Activated CD4-positive, alpha-beta T cell treated with anti-CD3 and anti-CD28 coated beads, Interleukin-2, amount 10 ng/mL, durations not matched to agents 7 days and 5 days (primary cell): ENCODE measurements at regions not wholly inside any gene's neighbourhood (a gene's known extent, or its start where the extent isn't known, plus 50 kb on each side); places are given as distances from the start of the nearest gene placed in this dataset.
"Not testable (repeated sequence)": the region's sequence is repeated elsewhere in the genome, so short reads cannot be mapped to it uniquely, and the experiment has no call there.

Experiments used
- CTCF ChIA-PET: fragments of 350-600 bp; sonication (Branson Sonifier 250); formaldehyde crosslinking; loops from one replicate; lab custom pipeline; 2021; ENCODE audit warnings: antibody characterized with exemption; lab: Charles Lee
- POLR2A ChIA-PET: fragments of 350-600 bp; sonication (Branson Sonifier 250); formaldehyde crosslinking; loops from one replicate; lab custom pipeline; 2021; ENCODE audit warnings: antibody characterized with exemption; lab: Charles Lee
- DNase-seq: peaks from one replicate; pipeline ENCODE4 v3.0.0-alpha.2; 2020
- H3K27ac Mint-ChIP-seq: one replicate; pipeline ENCODE4 v1.8.0; 2021; ENCODE audit warnings: mild to moderate bottlenecking, moderate library complexity, mixed read lengths
- H3K27me3 Mint-ChIP-seq: one replicate; pipeline ENCODE4 v1.8.0; 2021; ENCODE audit warnings: mixed read lengths
- H3K36me3 Mint-ChIP-seq: one replicate; pipeline ENCODE4 v1.8.0; 2021; ENCODE audit warnings: low read depth, mixed read lengths
- H3K4me1 Mint-ChIP-seq: one replicate; pipeline ENCODE4 v1.8.0; 2021; ENCODE audit warnings: mixed read lengths
- H3K4me3 Mint-ChIP-seq: one replicate; pipeline ENCODE4 v1.8.0; 2021; ENCODE audit warnings: mild to moderate bottlenecking, moderate library complexity, mixed read lengths
- H3K9me3 Mint-ChIP-seq: one replicate; pipeline ENCODE4 v1.8.0; 2021; ENCODE audit warnings: mixed read lengths

- H3K9me3 Mint-ChIP-seq = peaks cover 3% of the 10 kb centered on the region
- H3K27ac Mint-ChIP-seq = no peak overlapping the region
Observed at GRCh38 chr1:242674951-242675645, 150.6 kb upstream of the PLD5 start.

GRCh38 chr1:242673652-242674051, 149.2 kb upstream of the PLD5 start:
- no peaks in the 10 kb centered on the region for H3K36me3 Mint-ChIP-seq
- no peak for DNase-seq
- no peaks in the 10 kb centered on the region for H3K27me3 Mint-ChIP-seq
- no peaks in the 10 kb centered on the region for H3K4me1 Mint-ChIP-seq
- H3K27ac Mint-ChIP-seq = no peak overlapping the region
- CTCF ChIA-PET = interaction anchor here (1.4 kb wide), 1 partner anchor 22 kb away, joined by 3 read pairs; no protein-coding TSS in a partner anchor
- POLR2A ChIA-PET = no interaction called here
- no peak overlapping the region for H3K4me3 Mint-ChIP-seq
- no peaks in the 10 kb centered on the region for H3K9me3 Mint-ChIP-seq

More at GRCh38 chr1:242674951-242675645, 150.6 kb upstream of the PLD5 start:
- Mint-ChIP-seq H3K4me3 (no peak overlapping the region), H3K36me3 (no peaks in the 10 kb centered on the region), H3K27me3 (no peaks in the 10 kb centered on the region), H3K4me1 (no peaks in the 10 kb centered on the region)
- POLR2A ChIA-PET = no interaction called here
- DNase-seq = no peak
- CTCF ChIA-PET = no interaction called here

GRCh38 chr1:242673165-242673564, 148.7 kb upstream of the PLD5 start:
- H3K27me3 Mint-ChIP-seq, H3K27ac Mint-ChIP-seq, DNase-seq, H3K9me3 Mint-ChIP-seq, H3K4me1 Mint-ChIP-seq, H3K4me3 Mint-ChIP-seq, POLR2A ChIA-PET, H3K36me3 Mint-ChIP-seq: not testable (repeated sequence)
- CTCF ChIA-PET = interaction anchor here (1.4 kb wide), 1 partner anchor 21 kb away, joined by 3 read pairs; no protein-coding TSS in a partner anchor

- Mint-ChIP-seq H3K27me3 (no peaks in the 10 kb centered on the region), H3K9me3 (no peaks in the 10 kb centered on the region), H3K27ac (no peak overlapping the region), H3K4me3 (no peak overlapping the region), H3K36me3 (no peaks in the 10 kb centered on the region), H3K4me1 (no peaks in the 10 kb centered on the region)
- DNase-seq = no peak
- ChIA-PET CTCF (no interaction called here), POLR2A (no interaction called here)
Observed at GRCh38 chr1:242670019-242670418, 145.5 kb upstream of the PLD5 start.

- POLR2A ChIA-PET = no interaction called here
- CTCF ChIA-PET = no interaction called here
- no peak overlapping the region for H3K4me3 Mint-ChIP-seq
Observed at GRCh38 chr1:242662886-242663285, 138.4 kb upstream of the PLD5 start.

GRCh38 chr1:242653772-242654171, 129.3 kb upstream of the PLD5 start:
- POLR2A ChIA-PET, H3K4me1 Mint-ChIP-seq, H3K4me3 Mint-ChIP-seq, H3K36me3 Mint-ChIP-seq, H3K9me3 Mint-ChIP-seq, H3K27me3 Mint-ChIP-seq, CTCF ChIA-PET, H3K27ac Mint-ChIP-seq, DNase-seq: not testable (repeated sequence)

More at GRCh38 chr1:242662886-242663285, 138.4 kb upstream of the PLD5 start:
- Mint-ChIP-seq H3K27me3 (no peaks in the 10 kb centered on the region), H3K4me1 (no peaks in the 10 kb centered on the region), H3K9me3 (no peaks in the 10 kb centered on the region), H3K27ac (no peak overlapping the region), H3K36me3 (no peaks in the 10 kb centered on the region)
- no peak for DNase-seq

GRCh38 chr1:242651817-242652216, 127.3 kb upstream of the PLD5 start:
- ChIA-PET POLR2A (no interaction called here), CTCF (interaction anchor here (0.9 to 1.4 kb wide), 2 partner anchors 21 to 453 kb away, joined by 3 read pairs; no protein-coding TSS in a partner anchor)
- peak; percentile 6 for DNase-seq
- H3K9me3 Mint-ChIP-seq = no peaks in the 10 kb centered on the region
- no peak overlapping the region for H3K4me3 Mint-ChIP-seq
- H3K27ac Mint-ChIP-seq = no peak overlapping the region
- H3K36me3 Mint-ChIP-seq = no peaks in the 10 kb centered on the region
- no peaks in the 10 kb centered on the region for H3K27me3 Mint-ChIP-seq
- H3K4me1 Mint-ChIP-seq = no peaks in the 10 kb centered on the region

- no peaks in the 10 kb centered on the region for H3K4me1 Mint-ChIP-seq
- H3K36me3 Mint-ChIP-seq = no peaks in the 10 kb centered on the region
- no peaks in the 10 kb centered on the region for H3K9me3 Mint-ChIP-seq
- ChIA-PET CTCF (no interaction called here), POLR2A (no interaction called here)
- DNase-seq = no peak
- no peaks in the 10 kb centered on the region for H3K27me3 Mint-ChIP-seq
- H3K4me3 Mint-ChIP-seq = no peak overlapping the region
- no peak overlapping the region for H3K27ac Mint-ChIP-seq
Observed at GRCh38 chr1:242641461-242641860, 117.0 kb upstream of the PLD5 start.

- H3K9me3 Mint-ChIP-seq = no peaks in the 10 kb centered on the region
- ChIA-PET POLR2A (no interaction called here), CTCF (no interaction called here)
- no peak overlapping the region for H3K27ac Mint-ChIP-seq
- DNase-seq = no peak
- no peaks in the 10 kb centered on the region for H3K27me3 Mint-ChIP-seq
- no peaks in the 10 kb centered on the region for H3K36me3 Mint-ChIP-seq
- H3K4me3 Mint-ChIP-seq = no peak overlapping the region
- no peaks in the 10 kb centered on the region for H3K4me1 Mint-ChIP-seq
Observed at GRCh38 chr1:242639104-242639503, 114.6 kb upstream of the PLD5 start.

GRCh38 chr1:242634732-242635131, 110.2 kb upstream of the PLD5 start:
- no peak overlapping the region for H3K27ac Mint-ChIP-seq
- ChIA-PET POLR2A (no interaction called here), CTCF (no interaction called here)
- no peak for DNase-seq
- no peaks in the 10 kb centered on the region for H3K27me3 Mint-ChIP-seq
- no peaks in the 10 kb centered on the region for H3K36me3 Mint-ChIP-seq
- no peaks in the 10 kb centered on the region for H3K4me1 Mint-ChIP-seq
- no peak overlapping the region for H3K4me3 Mint-ChIP-seq
- no peaks in the 10 kb centered on the region for H3K9me3 Mint-ChIP-seq

- no peak for DNase-seq
- Mint-ChIP-seq H3K9me3 (no peaks in the 10 kb centered on the region), H3K4me3 (no peak overlapping the region), H3K27ac (no peak overlapping the region), H3K36me3 (no peaks in the 10 kb centered on the region), H3K27me3 (no peaks in the 10 kb centered on the region), H3K4me1 (no peaks in the 10 kb centered on the region)
- ChIA-PET POLR2A (no interaction called here), CTCF (no interaction called here)
Observed at GRCh38 chr1:242629396-242629795, 104.9 kb upstream of the PLD5 start.

- Mint-ChIP-seq H3K27me3 (no peaks in the 10 kb centered on the region), H3K4me3 (no peak overlapping the region), H3K4me1 (no peaks in the 10 kb centered on the region), H3K36me3 (no peaks in the 10 kb centered on the region), H3K9me3 (no peaks in the 10 kb centered on the region), H3K27ac (no peak overlapping the region)
- ChIA-PET POLR2A (no interaction called here), CTCF (no interaction called here)
- DNase-seq = no peak
Observed at GRCh38 chr1:242623756-242624155, 99.3 kb upstream of the PLD5 start.

GRCh38 chr1:242623119-242623518, 98.6 kb upstream of the PLD5 start:
- no peak for DNase-seq
- POLR2A ChIA-PET = no interaction called here
- no peak overlapping the region for H3K27ac Mint-ChIP-seq
- H3K9me3 Mint-ChIP-seq = peaks cover 3% of the 10 kb centered on the region
- no peak overlapping the region for H3K4me3 Mint-ChIP-seq
- H3K36me3 Mint-ChIP-seq = no peaks in the 10 kb centered on the region
- H3K4me1 Mint-ChIP-seq = no peaks in the 10 kb centered on the region
- no peaks in the 10 kb centered on the region for H3K27me3 Mint-ChIP-seq
- CTCF ChIA-PET = no interaction called here
